Liver (tissue), 8 donors: ENCODE measurements at regions not wholly inside any gene's neighbourhood (a gene's known extent, or its start where the extent isn't known, plus 50 kb on each side); places are given as distances from the start of the nearest gene placed in this dataset.
A peak's percentile ranks its signal among the peaks of the same experiment; 100 is the strongest.

ENCODE experiments used
- DNase-seq: peaks from one replicate; pipeline ENCODE4 v3.0.0-alpha.2; 2017; ENCODE audit warnings: low spot score
- H3K27ac ChIP-seq, 2 donors: one replicate each; pipeline ENCODE4 v1.7.0; 2013; ENCODE audit warnings: inconsistent platforms in 2 of 2, low read length in 2 of 2, control low read depth in 1 of 2, low read depth in 1 of 2, mild to moderate bottlenecking in 1 of 2
- H3K27me3 ChIP-seq, 4 donors: one replicate each; pipeline versions ENCODE4 v1.6.1 to v1.7.0; 2013; ENCODE audit warnings: low read length in 3 of 4, inconsistent platforms in 1 of 4, mild to moderate bottlenecking in 1 of 4, moderate library complexity in 1 of 4; ENCODE audit not compliant: control insufficient read depth in 4 of 4, insufficient read depth in 4 of 4
- H3K36me3 ChIP-seq, 4 donors: one replicate each; pipeline versions ENCODE4 v1.6.1 to v1.7.0; 2013; ENCODE audit warnings: low read length in 3 of 4, mild to moderate bottlenecking in 3 of 4, low read depth in 1 of 4, moderate library complexity in 1 of 4; ENCODE audit not compliant: control insufficient read depth in 4 of 4, insufficient read depth in 3 of 4
- H3K4me1 ChIP-seq, 4 donors: one replicate each; pipeline versions ENCODE4 v1.6.1 to v1.7.0; 2013; ENCODE audit warnings: low read length in 3 of 4, mild to moderate bottlenecking in 3 of 4, moderate library complexity in 1 of 4; ENCODE audit not compliant: control insufficient read depth in 4 of 4, insufficient read depth in 4 of 4
- H3K4me3 ChIP-seq, 3 donors: one replicate each; pipeline versions ENCODE4 v1.6.1 to v1.7.0; 2013; ENCODE audit warnings: low read length in 3 of 3, control low read depth in 1 of 3, low read depth in 1 of 3, mild to moderate bottlenecking in 1 of 3
- H3K9ac ChIP-seq, 2 donors: one replicate each; pipeline ENCODE4 v1.7.0; 2013; ENCODE audit warnings: low read length in 2 of 2, mild to moderate bottlenecking in 2 of 2, moderate library complexity in 2 of 2, control low read depth in 1 of 2, low read depth in 1 of 2
- H3K9me3 ChIP-seq, 4 donors: one replicate each; pipeline versions ENCODE4 v1.6.1 to v1.7.0; 2013; ENCODE audit warnings: low read length in 3 of 4; ENCODE audit not compliant: control insufficient read depth in 4 of 4
- ATF3 ChIP-seq: IDR thresholded peaks from 2 replicates; pipeline ENCODE4 v1.6.1; 2016; ENCODE audit warnings: antibody characterized with exemption
- CTCF ChIP-seq: fragments of 150-350 bp; IDR thresholded peaks from 2 replicates; pipeline ENCODE4 v1.5.1; 2017; ENCODE audit warnings: improper control_type of control experiment, low read depth, low read length; ENCODE audit not compliant: missing input control
- EGR1 ChIP-seq, 2 donors: IDR thresholded peaks; 2 replicates each; pipeline ENCODE4 v1.6.1; 2016 to 2018; ENCODE audit warnings: antibody characterized with exemption in 2 of 2, low read depth in 2 of 2
- FOXA2 ChIP-seq: IDR thresholded peaks from 2 replicates; pipeline ENCODE4 v1.6.1; 2016; ENCODE audit warnings: antibody characterized with exemption
- GABPA ChIP-seq, 2 donors: IDR thresholded peaks in 1 of 2; conservative IDR thresholded peaks in 1 of 2; 2 replicates each; pipeline ENCODE4 v1.6.1; 2016; ENCODE audit warnings: antibody characterized with exemption in 2 of 2, mild to moderate bottlenecking in 1 of 2, moderate library complexity in 1 of 2
- HNF4A ChIP-seq, 2 donors: conservative IDR thresholded peaks; 2 replicates each; pipeline ENCODE4 v1.6.1; 2016; ENCODE audit warnings: antibody characterized with exemption in 2 of 2, mild to moderate bottlenecking in 2 of 2
- HNF4G ChIP-seq: IDR thresholded peaks from 2 replicates; pipeline ENCODE4 v1.6.1; 2016; ENCODE audit warnings: antibody characterized with exemption
- JUND ChIP-seq, 2 donors: IDR thresholded peaks; 2 replicates each; pipeline ENCODE4 v1.6.1; 2016; ENCODE audit warnings: antibody characterized with exemption in 2 of 2
- NR2F2 ChIP-seq: IDR thresholded peaks from 2 replicates; pipeline ENCODE4 v1.6.1; 2016; ENCODE audit warnings: antibody characterized with exemption
- RAD21 ChIP-seq, 2 donors: IDR thresholded peaks; 2 replicates each; pipeline ENCODE4 v1.6.1; 2016; ENCODE audit warnings: antibody characterized with exemption in 2 of 2, mild to moderate bottlenecking in 2 of 2
- REST ChIP-seq: IDR thresholded peaks from 2 replicates; pipeline ENCODE4 v1.6.1; 2016; ENCODE audit warnings: antibody characterized with exemption, mild to moderate bottlenecking
- RXRA ChIP-seq, 2 donors: IDR thresholded peaks; 2 replicates each; pipeline ENCODE4 v1.6.1; 2017 to 2018; ENCODE audit warnings: antibody characterized with exemption in 2 of 2, mild to moderate bottlenecking in 1 of 2
- SP1 ChIP-seq: IDR thresholded peaks from 2 replicates; pipeline ENCODE4 v1.6.1; 2018; ENCODE audit warnings: antibody characterized with exemption, mild to moderate bottlenecking
- TAF1 ChIP-seq: conservative IDR thresholded peaks from 2 replicates; pipeline ENCODE4 v1.6.1; 2016; ENCODE audit warnings: antibody characterized with exemption, mild to moderate bottlenecking
- YY1 ChIP-seq: IDR thresholded peaks from 2 replicates; pipeline ENCODE4 v1.6.1; 2016; ENCODE audit warnings: antibody characterized with exemption, mild to moderate bottlenecking
- ZBTB33 ChIP-seq: IDR thresholded peaks from 2 replicates; pipeline ENCODE4 v1.6.1; 2016; ENCODE audit warnings: antibody characterized with exemption
- WGBS: extraction: QIAGEN DNeasy Blood & Tissue Kit; methylation state at CpG from one replicate; pipeline ENCODE4 v1.1.7; 2013; 5-methylcytosine and 5-hydroxymethylcytosine counted together
- donor health status: healthy.
- donor health status: healthy.
- donor health status: healthy.
- donor health status: healthy.
- donor health status: healthy.

- TF ChIP-seq ATF3 (no peak), HNF4A (conservative IDR thresholded peaks at IDR 0.05) (no peak), CTCF (no peak), YY1 (no peak), SP1 (no peak), FOXA2 (no peak), RXRA (IDR thresholded peaks at IDR 0.05) (no peak)
- Histone ChIP-seq H3K36me3 (no peaks in the 10 kb centered on the region), H3K4me1 (no peaks in the 10 kb centered on the region), H3K27me3 (no peaks in the 10 kb centered on the region), H3K4me3 (no peak overlapping the region), H3K27ac (peak overlapping the region in 1 of 2 donors; percentile 1), H3K9ac (no peak overlapping the region), H3K9me3 (no peaks in the 10 kb centered on the region)
- no peak for DNase-seq
- WGBS: 61% methylated on average over 3 of the region's 3 CpGs
Observed at GRCh38 chr6:159117046-159117445, 52.2 kb upstream of the FNDC1 start.

- H3K4me3 ChIP-seq: no peak overlapping the region
- no peaks in the 10 kb centered on the region for H3K4me1 ChIP-seq
- H3K36me3 ChIP-seq: no peaks in the 10 kb centered on the region
- H3K9me3 ChIP-seq: no peaks in the 10 kb centered on the region
- H3K27me3 ChIP-seq: no peaks in the 10 kb centered on the region
- no peak overlapping the region for H3K9ac ChIP-seq
- H3K27ac ChIP-seq: no peak overlapping the region
- DNase-seq: no peak
- TF ChIP-seq JUND (IDR thresholded peaks at IDR 0.05) (no peak), EGR1 (IDR thresholded peaks at IDR 0.05; ENCODE audit: low read depth in 2 of 2) (no peak), ATF3 (no peak), FOXA2 (no peak), CTCF (no peak), SP1 (no peak), ZBTB33 (no peak), HNF4G (no peak), NR2F2 (no peak), YY1 (no peak), RXRA (IDR thresholded peaks at IDR 0.05) (no peak), RAD21 (IDR thresholded peaks at IDR 0.05) (no peak), GABPA (IDR thresholded peaks at IDR 0.05 in 1 of 2, conservative IDR thresholded peaks at IDR 0.05 in 1 of 2) (no peak), TAF1 (no peak), REST (no peak)
- WGBS: 79% methylated on average over 5 of the region's 5 CpGs
Observed at GRCh38 chr6:159116343-159116742, 52.9 kb upstream of the FNDC1 start.
